GM19035 (cell line): ENCODE measurements at regions not wholly inside any gene's neighbourhood (a gene's known extent, or its start where the extent isn't known, plus 50 kb on each side); places are given as distances from the start of the nearest gene placed in this dataset.

Experiments used
- ATAC-seq: cut with Tn5 transposase; IDR thresholded peaks from one replicate; pipeline ENCODE4 v1.9.1; 2021; ENCODE audit not compliant: unreplicated experiment

GRCh38 chr22:49426618-49427266, 400.9 kb downstream of the BRD1 start:
- ATAC-seq = no peak

GRCh38 chr22:49426098-49426497, 401.6 kb downstream of the BRD1 start:
- no peak for ATAC-seq

GRCh38 chr22:49425356-49425755, 402.3 kb downstream of the BRD1 start:
- no peak for ATAC-seq

DNA sequence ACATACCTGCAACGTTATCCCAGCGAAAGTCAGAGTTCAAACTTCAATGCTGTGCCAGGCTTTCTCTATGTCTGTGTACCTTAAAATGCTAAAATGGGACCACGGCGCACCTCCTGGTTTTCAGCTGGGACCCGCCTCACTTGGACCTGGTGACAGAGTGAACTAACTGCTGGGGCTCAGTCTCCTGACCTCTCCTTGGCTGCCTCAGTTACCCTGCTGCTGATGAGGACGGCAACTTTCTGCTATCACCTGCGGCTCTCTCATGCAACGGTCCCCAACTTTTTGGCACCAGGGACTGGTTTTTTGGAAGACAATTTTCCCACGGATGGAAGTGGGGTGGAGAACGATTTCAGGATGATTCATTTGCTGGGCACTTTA, 402.8 kb downstream of the BRD1 start:
- ATAC-seq = no peak

DNA sequence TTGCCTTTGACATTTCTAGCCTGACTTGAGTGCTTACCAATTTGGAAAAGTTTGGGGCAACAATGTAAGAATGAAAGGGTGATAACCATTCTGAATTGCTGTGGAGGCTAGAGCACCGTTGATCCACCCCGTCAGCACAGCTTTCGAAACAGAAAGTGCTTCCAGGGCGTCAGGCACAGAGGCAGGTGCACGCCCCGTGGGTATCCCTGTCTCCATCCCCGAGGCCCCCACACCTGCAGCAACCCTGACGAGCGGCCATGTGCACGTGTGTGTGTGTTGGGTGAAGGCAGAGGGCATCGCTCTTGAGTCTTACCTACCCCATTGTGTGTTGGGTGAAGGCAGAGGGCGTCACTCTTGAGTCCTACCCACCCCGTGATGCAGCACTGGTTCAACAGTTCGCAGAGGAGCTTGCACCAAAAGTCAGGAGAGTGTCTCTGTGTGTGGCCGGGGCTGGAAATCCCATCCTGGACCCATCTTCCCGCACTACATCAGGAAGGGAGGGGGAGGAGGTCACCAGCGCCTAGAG, 404.5 kb downstream of the BRD1 start:
- no peak for ATAC-seq

- no peak for ATAC-seq
Measured at GRCh38 chr22:49422701-49423100, 405.0 kb downstream of the BRD1 start.

- no peak for ATAC-seq
Measured at GRCh38 chr22:49420651-49421050, 407.0 kb downstream of the BRD1 start.

DNA sequence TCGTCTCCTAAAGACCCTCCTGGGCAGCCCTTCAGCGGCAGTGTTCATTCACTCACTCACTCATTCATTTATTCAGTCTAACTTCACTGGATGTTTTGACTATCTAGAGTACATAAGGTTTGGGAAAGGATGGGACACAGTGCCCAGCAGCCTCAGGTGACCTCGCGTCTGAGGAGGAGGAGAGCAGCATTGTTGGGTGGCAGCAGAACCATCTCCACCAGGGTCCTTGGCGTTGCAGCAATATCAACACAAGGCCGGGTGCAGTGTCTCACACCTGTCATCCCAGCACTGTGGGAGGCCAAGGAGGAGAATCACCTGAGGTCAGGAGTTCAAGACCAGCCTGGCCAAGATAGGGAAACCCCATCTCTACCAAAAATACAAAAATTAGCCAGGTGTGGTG, 408.0 kb downstream of the BRD1 start:
- no peak for ATAC-seq

GRCh38 chr22:49418943-49419342, 408.7 kb downstream of the BRD1 start:
- no peak for ATAC-seq

DNA sequence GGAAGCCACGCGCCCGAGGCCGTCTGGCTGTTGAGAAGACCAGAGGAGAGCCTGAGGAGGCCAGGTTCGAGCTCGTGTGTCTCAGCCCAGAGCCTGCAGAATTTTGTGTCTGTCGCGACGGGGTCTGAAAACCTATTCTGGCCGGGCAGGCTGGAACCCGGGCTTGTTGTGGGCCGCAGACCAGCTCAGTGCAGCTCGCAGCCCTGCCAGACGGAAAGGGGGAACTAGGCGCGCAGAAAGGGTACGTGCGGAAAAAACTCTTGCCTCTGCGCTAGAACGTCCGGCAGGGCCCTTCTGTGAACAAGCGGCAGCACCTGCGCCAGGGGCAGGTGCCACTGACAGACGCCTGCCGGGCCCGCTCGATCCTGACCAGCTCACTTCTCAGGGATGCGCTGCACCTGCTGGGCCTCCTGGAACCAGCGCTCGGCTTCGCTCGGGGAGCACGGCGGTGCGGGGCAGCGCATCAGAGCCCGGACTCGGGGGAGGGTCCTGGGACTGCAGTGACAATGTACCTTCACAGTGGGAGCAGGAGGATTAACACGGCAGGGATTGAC, 409.3 kb downstream of the BRD1 start:
- no peak for ATAC-seq

GRCh38 chr22:49417833-49418232, 409.8 kb downstream of the BRD1 start:
- ATAC-seq = no peak

GRCh38 chr22:49417326-49417725, 410.3 kb downstream of the BRD1 start:
- no peak for ATAC-seq

- ATAC-seq = no peak
Measured at GRCh38 chr22:49415151-49415951, 412.3 kb downstream of the BRD1 start.

GRCh38 chr22:49413551-49413950, 414.1 kb downstream of the BRD1 start:
- ATAC-seq = no peak

GRCh38 chr22:49413146-49413545, 414.5 kb downstream of the BRD1 start:
- no peak for ATAC-seq

GRCh38 chr22:49412236-49412635, 415.4 kb downstream of the BRD1 start:
- no peak for ATAC-seq

- ATAC-seq = no peak
Measured at GRCh38 chr22:49411236-49411635, 416.4 kb downstream of the BRD1 start.

- no peak for ATAC-seq
Measured at GRCh38 chr22:49408102-49408836, 419.4 kb downstream of the BRD1 start.

GRCh38 chr22:49406879-49407587, 420.6 kb downstream of the BRD1 start:
- ATAC-seq = no peak

- ATAC-seq = no peak
Measured at GRCh38 chr22:49406047-49406650, 421.5 kb downstream of the BRD1 start.
